GM12878 (cell line): ENCODE measurements at regions not wholly inside any gene's neighbourhood (a gene's known extent, or its start where the extent isn't known, plus 50 kb on each side); places are given as distances from the start of the nearest gene placed in this dataset.

ENCODE experiments used
- GABPA ChIP-seq: IDR thresholded peaks from 2 replicates; pipeline ENCODE4 v1.6.1; 2014; ENCODE audit warnings: antibody characterized with exemption, low read depth, mild to moderate bottlenecking, inconsistent platforms
- MTA2 ChIP-seq: fragments of 450-650 bp; IDR thresholded peaks from 2 replicates; pipeline ENCODE4 v1.6.1; 2016; ENCODE audit warnings: low read depth, mild to moderate bottlenecking, moderate library complexity
- POLR2A ChIP-seq: IDR thresholded peaks from 2 replicates; pipeline ENCODE4 v1.6.1; 2011; ENCODE audit warnings: low read depth, mild to moderate bottlenecking, low read length
- POLR2AphosphoS2 ChIP-seq: IDR thresholded peaks from 2 replicates; pipeline ENCODE4 v1.6.1; 2011; ENCODE audit warnings: low read depth, mild to moderate bottlenecking, low read length, improper control_type of control experiment, moderate library complexity
- SREBF1 ChIP-seq: IDR thresholded peaks from 2 replicates; pipeline ENCODE4 v1.6.1; 2012; ENCODE audit warnings: mild to moderate bottlenecking, low read length
- TF ChIP-seq, protein P1 (sequence below): IDR thresholded peaks from 2 replicates; pipeline ENCODE4 v1.6.1; 2011; ENCODE audit warnings: borderline replicate concordance, low read depth, mild to moderate bottlenecking, moderate library complexity, mixed read lengths, low read length; ENCODE audit not compliant: insufficient read depth; ENCODE audit errors: extremely low read length
- TF ChIP-seq, protein P2 (sequence below), 3 experiments: IDR thresholded peaks in 2 of 3; conservative IDR thresholded peaks in 1 of 3; 2 replicates each; pipeline ENCODE4 v1.5.1; 2011; ENCODE audit warnings: low read depth in 3 of 3, low read length in 3 of 3, mild to moderate bottlenecking in 3 of 3, control low read depth in 2 of 3, moderate library complexity in 2 of 3, inconsistent platforms in 1 of 3, mixed read lengths in 1 of 3; ENCODE audit not compliant: control insufficient read depth in 2 of 3, insufficient read depth in 1 of 3; ENCODE audit errors: extremely low read depth in 1 of 3
- TF ChIP-seq, protein P3 (sequence below): IDR thresholded peaks from 2 replicates; pipeline ENCODE4 v1.6.1; 2011; ENCODE audit warnings: low read depth, mild to moderate bottlenecking, low read length, moderate library complexity, borderline replicate concordance; ENCODE audit errors: extremely low read depth

DNA sequence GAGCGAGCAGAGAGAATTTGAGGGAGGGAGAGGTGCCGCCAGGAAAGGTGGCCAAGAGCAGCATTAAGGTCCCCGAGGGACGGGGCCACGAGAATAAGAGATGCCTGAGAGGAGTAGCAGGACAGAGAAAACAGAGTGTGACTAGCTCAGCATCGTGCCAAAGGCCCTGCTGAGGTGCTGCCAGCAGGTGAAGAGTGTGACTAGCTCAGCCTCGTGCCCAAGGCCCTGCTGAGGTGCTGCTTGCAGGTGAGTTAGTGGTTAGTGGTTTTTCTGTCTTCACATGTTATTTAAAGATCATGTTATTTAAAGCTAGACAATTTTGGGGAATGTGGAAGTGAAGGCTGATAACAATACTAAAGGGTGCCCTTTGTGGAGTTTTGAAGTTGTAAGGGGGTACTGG is 464.5 kb upstream of the FAT1 start:
- TF ChIP-seq MTA2 (no peak), POLR2AphosphoS2 (no peak), SREBF1 (no peak), GABPA (no peak), POLR2A (no peak)
- TF ChIP-seq, protein P1, sequence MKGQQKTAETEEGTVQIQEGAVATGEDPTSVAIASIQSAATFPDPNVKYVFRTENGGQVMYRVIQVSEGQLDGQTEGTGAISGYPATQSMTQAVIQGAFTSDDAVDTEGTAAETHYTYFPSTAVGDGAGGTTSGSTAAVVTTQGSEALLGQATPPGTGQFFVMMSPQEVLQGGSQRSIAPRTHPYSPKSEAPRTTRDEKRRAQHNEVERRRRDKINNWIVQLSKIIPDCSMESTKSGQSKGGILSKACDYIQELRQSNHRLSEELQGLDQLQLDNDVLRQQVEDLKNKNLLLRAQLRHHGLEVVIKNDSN, result no peak
- TF ChIP-seq, protein P2, sequence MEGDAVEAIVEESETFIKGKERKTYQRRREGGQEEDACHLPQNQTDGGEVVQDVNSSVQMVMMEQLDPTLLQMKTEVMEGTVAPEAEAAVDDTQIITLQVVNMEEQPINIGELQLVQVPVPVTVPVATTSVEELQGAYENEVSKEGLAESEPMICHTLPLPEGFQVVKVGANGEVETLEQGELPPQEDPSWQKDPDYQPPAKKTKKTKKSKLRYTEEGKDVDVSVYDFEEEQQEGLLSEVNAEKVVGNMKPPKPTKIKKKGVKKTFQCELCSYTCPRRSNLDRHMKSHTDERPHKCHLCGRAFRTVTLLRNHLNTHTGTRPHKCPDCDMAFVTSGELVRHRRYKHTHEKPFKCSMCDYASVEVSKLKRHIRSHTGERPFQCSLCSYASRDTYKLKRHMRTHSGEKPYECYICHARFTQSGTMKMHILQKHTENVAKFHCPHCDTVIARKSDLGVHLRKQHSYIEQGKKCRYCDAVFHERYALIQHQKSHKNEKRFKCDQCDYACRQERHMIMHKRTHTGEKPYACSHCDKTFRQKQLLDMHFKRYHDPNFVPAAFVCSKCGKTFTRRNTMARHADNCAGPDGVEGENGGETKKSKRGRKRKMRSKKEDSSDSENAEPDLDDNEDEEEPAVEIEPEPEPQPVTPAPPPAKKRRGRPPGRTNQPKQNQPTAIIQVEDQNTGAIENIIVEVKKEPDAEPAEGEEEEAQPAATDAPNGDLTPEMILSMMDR (IDR thresholded peaks at IDR 0.05 in 2 of 3, conservative IDR thresholded peaks at IDR 0.05 in 1 of 3; ENCODE audit: control insufficient read depth in 2 of 3, extremely low read depth in 1 of 3, insufficient read depth in 1 of 3, low read depth in 3 of 3, low read length in 3 of 3), result no peak
- TF ChIP-seq, protein P3, sequence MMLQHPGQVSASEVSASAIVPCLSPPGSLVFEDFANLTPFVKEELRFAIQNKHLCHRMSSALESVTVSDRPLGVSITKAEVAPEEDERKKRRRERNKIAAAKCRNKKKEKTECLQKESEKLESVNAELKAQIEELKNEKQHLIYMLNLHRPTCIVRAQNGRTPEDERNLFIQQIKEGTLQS, result no peak
